ENCODE measurements at regions not wholly inside any gene's neighbourhood (a gene's known extent, or its start where the extent isn't known, plus 50 kb on each side); places are given as distances from the start of the nearest gene placed in this dataset.

DNA sequence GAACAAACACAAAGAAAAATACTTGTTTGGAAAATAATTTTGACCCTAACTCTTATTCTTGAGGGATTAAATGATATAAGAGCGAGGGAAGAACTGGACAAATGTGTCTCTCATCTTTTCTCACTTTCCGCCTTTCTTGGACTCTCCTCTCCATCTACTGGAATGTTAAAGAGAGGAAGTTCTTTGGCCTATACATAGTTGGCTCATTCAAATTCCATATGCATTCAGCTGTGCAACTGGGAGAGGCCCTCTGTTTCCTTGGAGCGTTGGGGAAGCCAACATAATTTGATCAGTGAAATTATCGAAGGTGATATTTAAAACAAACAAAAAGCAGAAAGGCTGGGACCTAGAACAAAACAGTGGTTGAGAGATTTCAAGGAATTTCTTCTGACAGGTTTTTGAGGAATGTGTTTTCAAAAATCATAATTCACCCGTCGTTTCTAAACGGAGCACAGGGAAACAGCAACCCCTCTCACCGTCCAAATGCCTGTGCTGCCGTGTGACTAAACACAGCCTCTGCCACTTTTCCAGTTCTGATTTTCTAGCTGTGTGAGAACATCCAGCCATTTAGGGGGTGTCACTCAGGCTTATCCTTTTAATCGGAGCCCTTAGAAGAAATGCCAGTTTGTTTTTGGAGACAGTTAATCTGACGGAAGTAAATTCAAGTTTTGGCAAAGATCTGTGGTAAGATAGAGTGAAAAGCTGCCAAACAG, 489.9 kb downstream of the SOX2 start:
- TF ChIP-seq, protein P1, sequence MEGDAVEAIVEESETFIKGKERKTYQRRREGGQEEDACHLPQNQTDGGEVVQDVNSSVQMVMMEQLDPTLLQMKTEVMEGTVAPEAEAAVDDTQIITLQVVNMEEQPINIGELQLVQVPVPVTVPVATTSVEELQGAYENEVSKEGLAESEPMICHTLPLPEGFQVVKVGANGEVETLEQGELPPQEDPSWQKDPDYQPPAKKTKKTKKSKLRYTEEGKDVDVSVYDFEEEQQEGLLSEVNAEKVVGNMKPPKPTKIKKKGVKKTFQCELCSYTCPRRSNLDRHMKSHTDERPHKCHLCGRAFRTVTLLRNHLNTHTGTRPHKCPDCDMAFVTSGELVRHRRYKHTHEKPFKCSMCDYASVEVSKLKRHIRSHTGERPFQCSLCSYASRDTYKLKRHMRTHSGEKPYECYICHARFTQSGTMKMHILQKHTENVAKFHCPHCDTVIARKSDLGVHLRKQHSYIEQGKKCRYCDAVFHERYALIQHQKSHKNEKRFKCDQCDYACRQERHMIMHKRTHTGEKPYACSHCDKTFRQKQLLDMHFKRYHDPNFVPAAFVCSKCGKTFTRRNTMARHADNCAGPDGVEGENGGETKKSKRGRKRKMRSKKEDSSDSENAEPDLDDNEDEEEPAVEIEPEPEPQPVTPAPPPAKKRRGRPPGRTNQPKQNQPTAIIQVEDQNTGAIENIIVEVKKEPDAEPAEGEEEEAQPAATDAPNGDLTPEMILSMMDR (IDR thresholded peaks at IDR 0.05) = no peak
- TF ChIP-seq POLR2A (IDR thresholded peaks at IDR 0.05) = no peak

Data from testis (tissue), 2 donors.